Left lung (tissue), 4 donors: ENCODE measurements at regions not wholly inside any gene's neighbourhood (a gene's known extent, or its start where the extent isn't known, plus 50 kb on each side); places are given as distances from the start of the nearest gene placed in this dataset.

Experiments used
- ATAC-seq: fragments of 200-7000 bp; cut with Tn5 transposase; one replicate; pipeline ENCODE4 v1.9.1; 2020; ENCODE audit warnings: moderate library complexity
- DNase-seq, 4 donors: peaks; one replicate each; pipeline ENCODE4 v3.0.0-alpha.2; 2013 to 2020
- H3K27ac ChIP-seq, 2 donors: fragments of 200-600 bp; sonication (generic) in 1 of 2; one replicate each; pipeline versions ENCODE4 v1.5.0 to v1.8.0; 2020 to 2021
- H3K27me3 ChIP-seq, 2 donors: fragments of 200-600 bp; sonication (generic) in 1 of 2; one replicate each; pipeline versions ENCODE4 v1.5.0 to v1.8.0; 2020 to 2021
- H3K36me3 ChIP-seq, 2 donors: fragments of 200-600 bp; sonication (generic) in 1 of 2; one replicate each; pipeline versions ENCODE4 v1.5.0 to v1.8.0; 2020 to 2021
- H3K4me1 ChIP-seq, 2 donors: fragments of 200-600 bp; one replicate each; pipeline ENCODE4 v1.8.0; 2021
- H3K4me3 ChIP-seq, 2 donors: fragments of 200-600 bp; sonication (generic) in 1 of 2; one replicate each; pipeline versions ENCODE4 v1.5.0 to v1.8.0; 2020 to 2021; ENCODE audit warnings: mild to moderate bottlenecking in 1 of 2
- H3K9me3 ChIP-seq, 2 donors: fragments of 200-600 bp; sonication (generic) in 1 of 2; one replicate each; pipeline versions ENCODE4 v1.5.0 to v1.8.0; 2020 to 2021
- CTCF ChIP-seq, 2 donors: fragments of 200-600 bp; sonication (generic) in 1 of 2; IDR thresholded peaks; one replicate each; pipeline versions ENCODE4 v1.5.0 to v1.8.0; 2021; ENCODE audit warnings: antibody characterized with exemption in 2 of 2
- intact Hi-C, 2 donors: fragments of 100-400 bp; cut with DNase I; formaldehyde crosslinking; loops; one replicate each; pipeline versions ENCODE4 v1.11.2 to v1.14.2; 2022
- donor health status: DM: no; HTN: yes; CAD: no.
- donor health status: DM: no; HTN: no; CAD: no.

- DNase-seq: no peak
- TF ChIP-seq CTCF (IDR thresholded peaks at IDR 0.05): no peak
- H3K4me3 ChIP-seq: no peak overlapping the region
- H3K27ac ChIP-seq: no peak overlapping the region
- peaks cover 0 to 5% of the 10 kb centered on the region in 2 donors for H3K27me3 ChIP-seq
- ATAC-seq: no peak
- peaks cover 0 to 3% of the 10 kb centered on the region in 2 donors for H3K9me3 ChIP-seq
- no peaks in the 10 kb centered on the region for H3K4me1 ChIP-seq
- intact Hi-C loops: no loop called here
- no peaks in the 10 kb centered on the region for H3K36me3 ChIP-seq
Measured at GRCh38 chr16:82530883-82531282, 95.9 kb upstream of the CDH13 start.

GRCh38 chr16:82527101-82527500 lies 99.7 kb upstream of the CDH13 start:
- H3K9me3 ChIP-seq: peaks cover 0 to 8% of the 10 kb centered on the region in 2 donors
- no peak for ATAC-seq
- intact Hi-C loops: no loop called here

GRCh38 chr16:82524976-82525375 lies 101.8 kb upstream of the CDH13 start:
- H3K4me1 ChIP-seq: no peaks in the 10 kb centered on the region
- no peak overlapping the region for H3K27ac ChIP-seq
- H3K27me3 ChIP-seq: no peaks in the 10 kb centered on the region
- H3K4me3 ChIP-seq: no peak overlapping the region
- DNase-seq (no peak), ATAC-seq (no peak)
- intact Hi-C loops: no loop called here
- H3K36me3 ChIP-seq: no peaks in the 10 kb centered on the region
- no peak for TF ChIP-seq CTCF (IDR thresholded peaks at IDR 0.05)
- H3K9me3 ChIP-seq: peaks cover 0 to 8% of the 10 kb centered on the region in 2 donors

More at GRCh38 chr16:82527101-82527500, 99.7 kb upstream of the CDH13 start:
- no peak for TF ChIP-seq CTCF (IDR thresholded peaks at IDR 0.05)
- Histone ChIP-seq H3K27me3 (no peaks in the 10 kb centered on the region), H3K4me1 (no peaks in the 10 kb centered on the region), H3K4me3 (no peak overlapping the region), H3K36me3 (no peaks in the 10 kb centered on the region), H3K27ac (no peak overlapping the region)
- no peak for DNase-seq

GRCh38 chr16:82523815-82524214 lies 103.0 kb upstream of the CDH13 start:
- H3K4me3 ChIP-seq: no peak overlapping the region
- no peak for ATAC-seq

GRCh38 chr16:82522026-82522425 lies 104.7 kb upstream of the CDH13 start:
- TF ChIP-seq CTCF (IDR thresholded peaks at IDR 0.05): no peak
- no peak overlapping the region for H3K4me3 ChIP-seq
- peak in 1 of 4 donors; percentile 29 for DNase-seq
- H3K27me3 ChIP-seq: no peaks in the 10 kb centered on the region
- no peaks in the 10 kb centered on the region for H3K4me1 ChIP-seq
- no peak for ATAC-seq
- no peaks in the 10 kb centered on the region for H3K36me3 ChIP-seq
- H3K27ac ChIP-seq: no peak overlapping the region
- intact Hi-C loops: no loop called here
- H3K9me3 ChIP-seq: peaks cover 0 to 5% of the 10 kb centered on the region in 2 donors

More at GRCh38 chr16:82523815-82524214, 103.0 kb upstream of the CDH13 start:
- no peak for TF ChIP-seq CTCF (IDR thresholded peaks at IDR 0.05)
- no peaks in the 10 kb centered on the region for H3K36me3 ChIP-seq
- H3K9me3 ChIP-seq: peaks cover 0 to 8% of the 10 kb centered on the region in 2 donors
- no peak overlapping the region for H3K27ac ChIP-seq
- intact Hi-C loops: no loop called here
- no peaks in the 10 kb centered on the region for H3K4me1 ChIP-seq
- H3K27me3 ChIP-seq: no peaks in the 10 kb centered on the region
- no peak for DNase-seq
